Type B pancreatic cell (in vitro differentiated cells): ENCODE measurements at regions not wholly inside any gene's neighbourhood (a gene's known extent, or its start where the extent isn't known, plus 50 kb on each side); places are given as distances from the start of the nearest gene placed in this dataset.

Experiments
- DNase-seq: peaks from one replicate; pipeline ENCODE4 v3.0.0; 2021; ENCODE audit warnings: mixed read lengths; ENCODE audit not compliant: unreplicated experiment; ENCODE audit errors: extremely low spot score
- H3K27ac Mint-ChIP-seq: 2 replicates; pipeline ENCODE4 v1.8.0; 2021; ENCODE audit warnings: mild to moderate bottlenecking, mixed read lengths
- H3K27me3 Mint-ChIP-seq: 2 replicates; pipeline ENCODE4 v1.8.0; 2021; ENCODE audit warnings: mixed read lengths
- H3K36me3 Mint-ChIP-seq: 2 replicates; pipeline ENCODE4 v1.8.0; 2021; ENCODE audit warnings: mixed read lengths
- H3K4me1 Mint-ChIP-seq: one replicate; pipeline ENCODE4 v1.8.0; 2021; ENCODE audit warnings: mixed read lengths; ENCODE audit not compliant: unreplicated experiment
- H3K4me3 Mint-ChIP-seq: 2 replicates; pipeline ENCODE4 v1.8.0; 2021; ENCODE audit warnings: mild to moderate bottlenecking, mixed read lengths
- H3K9me3 Mint-ChIP-seq: 2 replicates; pipeline ENCODE4 v1.8.0; 2021; ENCODE audit warnings: mixed read lengths
- CTCF ChIP-seq: fragments of 200-600 bp; sonication (generic); conservative IDR thresholded peaks from 2 replicates; pipeline ENCODE4 v1.5.0; 2021; ENCODE audit warnings: antibody characterized with exemption, mild to moderate bottlenecking

DNA sequence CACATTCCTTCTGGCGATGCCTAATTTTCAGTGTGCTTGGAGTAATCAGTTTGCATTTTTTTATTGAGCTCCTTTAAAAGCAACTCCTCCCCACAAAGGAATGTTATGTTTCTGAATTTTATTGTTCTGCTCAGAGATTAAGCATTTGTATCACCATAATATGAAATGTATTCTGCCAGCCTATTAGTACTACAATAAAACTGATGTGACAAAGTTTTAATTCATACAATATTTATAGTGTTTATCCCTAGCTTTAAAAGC is 236.9 kb upstream of the ASCC3 start:
- no peak for TF ChIP-seq CTCF
- Mint-ChIP-seq H3K4me3 (no peak overlapping the region), H3K9me3 (no peaks in the 10 kb centered on the region), H3K27ac (no peak overlapping the region), H3K4me1 (peaks cover 4% of the 10 kb centered on the region), H3K27me3 (no peaks in the 10 kb centered on the region), H3K36me3 (no peaks in the 10 kb centered on the region)
- no peak for DNase-seq

DNA sequence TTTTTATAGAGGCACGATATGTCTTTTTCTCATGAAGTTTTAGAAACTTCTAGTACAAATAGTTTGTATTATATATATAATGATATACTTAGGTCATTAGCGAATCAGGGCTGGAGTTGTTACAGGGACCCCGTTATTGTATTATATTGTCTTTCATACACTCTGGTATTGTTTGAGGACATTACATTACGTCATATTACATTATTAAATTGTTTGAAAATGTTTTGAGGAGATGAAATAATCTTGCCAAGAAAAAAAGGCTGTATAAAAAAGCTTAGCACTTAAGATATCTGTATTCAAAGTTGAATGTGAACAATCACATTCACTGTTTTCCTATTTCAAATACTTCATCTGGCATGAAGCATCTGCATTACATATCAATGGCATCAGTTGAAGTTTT is 239.6 kb upstream of the ASCC3 start:
- H3K27me3 Mint-ChIP-seq: no peaks in the 10 kb centered on the region
- peaks cover 4% of the 10 kb centered on the region for H3K4me1 Mint-ChIP-seq
- no peak for DNase-seq
- no peak overlapping the region for H3K27ac Mint-ChIP-seq
- TF ChIP-seq CTCF: no peak
- H3K9me3 Mint-ChIP-seq: no peaks in the 10 kb centered on the region
- H3K4me3 Mint-ChIP-seq: no peak overlapping the region
- H3K36me3 Mint-ChIP-seq: no peaks in the 10 kb centered on the region

DNA sequence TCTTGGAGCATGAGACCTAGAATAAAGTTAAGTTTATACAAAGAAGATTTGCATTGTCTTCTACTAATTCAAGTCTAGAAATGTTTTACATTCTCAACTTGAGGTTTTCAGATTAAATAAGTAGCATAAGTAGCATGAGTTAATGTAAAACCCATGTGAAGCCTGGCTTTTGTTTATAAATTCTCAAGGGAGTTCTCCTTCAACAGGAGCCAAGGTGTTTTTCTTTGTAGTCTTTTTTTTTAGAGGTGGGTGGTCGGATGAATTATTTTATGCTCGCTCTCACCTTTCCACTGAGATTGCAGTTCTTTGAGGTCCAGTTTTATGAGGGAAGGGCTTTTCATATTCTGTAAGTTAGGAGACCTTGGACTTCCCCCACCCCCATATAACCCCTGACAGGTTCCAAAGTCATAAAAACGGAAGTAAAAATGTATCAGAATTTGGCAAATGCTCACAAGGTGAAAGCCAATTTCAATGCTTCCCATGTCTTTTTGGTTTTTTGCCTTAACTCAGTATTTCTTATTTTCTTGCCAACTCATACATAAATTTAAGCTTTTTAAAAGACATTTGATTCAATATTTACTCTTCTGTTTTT is 244.3 kb upstream of the ASCC3 start:
- TF ChIP-seq CTCF: no peak
- no peak overlapping the region for H3K27ac Mint-ChIP-seq
- no peaks in the 10 kb centered on the region for H3K36me3 Mint-ChIP-seq
- no peak overlapping the region for H3K4me3 Mint-ChIP-seq
- no peaks in the 10 kb centered on the region for H3K27me3 Mint-ChIP-seq
- H3K9me3 Mint-ChIP-seq: no peaks in the 10 kb centered on the region
- no peaks in the 10 kb centered on the region for H3K4me1 Mint-ChIP-seq
- DNase-seq: no peak

DNA sequence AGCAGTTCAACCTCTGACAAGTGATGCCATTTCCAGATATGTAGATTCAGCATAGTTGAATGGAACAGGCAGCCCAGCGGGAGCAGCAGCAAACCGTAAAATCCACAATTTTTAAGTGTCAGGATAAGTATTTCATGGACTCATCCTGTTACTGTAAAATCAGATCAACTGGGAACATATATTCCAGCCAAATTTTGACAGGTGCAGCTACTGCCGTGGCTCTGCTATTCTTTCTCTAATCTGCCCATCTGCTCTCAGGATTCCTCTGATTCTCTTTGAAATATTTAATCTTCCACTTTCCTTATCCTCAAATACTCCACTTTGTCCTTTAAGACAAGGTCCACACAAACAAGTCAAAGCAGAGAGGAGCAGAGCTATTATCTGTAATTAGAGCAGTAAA is 245.4 kb upstream of the ASCC3 start:
- DNase-seq: no peak
- no peaks in the 10 kb centered on the region for H3K9me3 Mint-ChIP-seq
- no peaks in the 10 kb centered on the region for H3K4me1 Mint-ChIP-seq
- H3K4me3 Mint-ChIP-seq: no peak overlapping the region
- TF ChIP-seq CTCF: no peak
- H3K27ac Mint-ChIP-seq: no peak overlapping the region
- H3K36me3 Mint-ChIP-seq: no peaks in the 10 kb centered on the region
- no peaks in the 10 kb centered on the region for H3K27me3 Mint-ChIP-seq

- Mint-ChIP-seq H3K9me3 (no peaks in the 10 kb centered on the region), H3K4me3 (no peak overlapping the region), H3K36me3 (no peaks in the 10 kb centered on the region), H3K4me1 (no peaks in the 10 kb centered on the region), H3K27ac (no peak overlapping the region), H3K27me3 (no peaks in the 10 kb centered on the region)
- no peak for TF ChIP-seq CTCF
- DNase-seq: no peak
These were observed 248.7 kb upstream of the ASCC3 start for GRCh38 chr6:101129851-101130250.

- Mint-ChIP-seq H3K9me3 (no peaks in the 10 kb centered on the region), H3K27me3 (no peaks in the 10 kb centered on the region), H3K36me3 (no peaks in the 10 kb centered on the region), H3K4me3 (no peak overlapping the region), H3K4me1 (no peaks in the 10 kb centered on the region), H3K27ac (no peak overlapping the region)
- no peak for DNase-seq
- no peak for TF ChIP-seq CTCF
These were observed 247.1 kb upstream of the GRIK2 start for GRCh38 chr6:101146389-101146788.
